GDM1 (cell line): ENCODE measurements at regions not wholly inside any gene's neighbourhood (a gene's known extent, or its start where the extent isn't known, plus 50 kb on each side); places are given as distances from the start of the nearest gene placed in this dataset.

Source experiments
- DNase-seq: peaks from one replicate; lab custom pipeline; 2025; lab: John Stamatoyannopoulos, UW

GRCh38 chr14:40523123-40523522, 1083.6 kb upstream of the LRFN5 start:
- no peak for DNase-seq

DNA sequence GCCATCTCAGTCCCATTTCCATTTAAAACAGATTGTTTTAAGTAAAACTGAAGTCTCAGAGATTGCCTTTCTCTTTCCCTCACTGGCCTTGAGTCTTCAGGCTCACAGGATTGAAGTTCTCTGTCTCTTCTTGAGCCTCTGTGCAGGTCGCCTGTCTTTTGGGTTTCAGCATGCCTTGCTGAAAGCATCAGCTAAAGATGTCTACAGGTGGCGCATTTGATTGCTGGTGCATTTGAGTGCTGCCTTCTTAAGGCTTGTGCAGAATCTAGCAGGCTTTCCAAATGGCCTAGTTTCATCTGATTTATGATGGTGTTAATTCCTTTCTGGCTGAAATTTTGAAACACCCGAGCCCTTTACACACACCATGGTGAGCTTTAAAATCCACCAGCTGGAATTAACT, 1062.2 kb upstream of the FBXO33 start:
- DNase-seq, result no peak

GRCh38 chr14:40487824-40488223, 1055.6 kb upstream of the FBXO33 start:
- DNase-seq, result no peak

DNA sequence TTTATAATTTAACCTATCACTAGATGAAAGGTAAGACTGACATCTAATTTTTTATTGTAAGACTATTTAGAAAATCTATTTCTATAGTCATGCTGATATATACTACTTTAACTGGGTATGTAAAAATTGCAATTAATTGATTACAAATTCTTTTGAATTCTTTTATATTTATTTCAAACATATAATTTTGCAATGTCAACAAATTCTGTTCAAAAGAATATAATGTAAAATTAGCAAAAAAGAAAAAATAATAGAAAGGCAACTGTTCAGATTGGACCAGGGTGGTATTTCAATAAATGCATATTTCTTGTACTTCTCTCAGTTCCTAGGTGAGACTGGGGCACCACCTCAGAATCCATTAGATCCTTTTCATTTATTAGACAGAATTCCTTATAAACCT, 1053.5 kb upstream of the FBXO33 start:
- DNase-seq, result no peak

- no peak for DNase-seq
Observed at GRCh38 chr14:40476005-40476404, 1043.8 kb upstream of the FBXO33 start.

GRCh38 chr14:40467969-40468368, 1035.7 kb upstream of the FBXO33 start:
- DNase-seq, result no peak

DNA sequence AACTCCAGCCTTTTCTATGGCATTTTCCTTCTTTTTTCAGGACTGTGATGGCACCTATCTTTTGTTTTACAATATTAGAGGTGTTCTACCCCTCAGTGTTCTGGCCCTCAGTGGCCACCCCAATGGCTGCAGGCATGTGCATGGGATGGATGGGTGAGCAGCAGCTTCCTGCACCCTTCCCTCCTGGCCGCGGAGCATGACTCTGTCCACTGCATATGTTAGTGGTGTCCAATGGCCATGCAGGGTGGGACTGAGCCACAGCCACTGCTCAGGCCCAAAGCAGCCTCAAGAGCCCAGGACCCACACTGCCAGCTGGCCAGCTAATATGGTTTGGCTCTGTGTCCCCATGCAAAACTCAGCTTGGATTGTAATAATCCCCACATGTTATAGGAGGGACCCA, 1032.3 kb upstream of the FBXO33 start:
- DNase-seq, result no peak

DNA sequence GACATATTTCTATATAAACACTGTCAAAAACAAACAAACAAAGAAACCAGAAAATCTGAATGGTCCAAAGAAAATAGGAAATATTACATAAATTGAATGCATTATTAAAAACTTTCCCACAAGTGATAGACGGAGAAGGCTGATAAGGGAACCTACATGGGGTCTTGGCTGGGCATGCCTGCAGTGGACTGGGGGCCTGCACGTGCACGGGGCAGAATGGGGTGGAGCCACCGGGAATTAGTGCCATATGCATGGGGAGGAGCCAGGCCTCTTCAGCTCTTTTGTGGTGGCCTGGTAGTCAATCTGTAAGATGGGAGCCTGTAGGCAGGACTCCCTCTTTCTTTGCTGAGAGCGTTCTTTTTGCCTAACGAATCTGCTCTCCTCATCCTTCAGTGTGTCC, 1031.7 kb upstream of the FBXO33 start:
- no peak for DNase-seq

DNA sequence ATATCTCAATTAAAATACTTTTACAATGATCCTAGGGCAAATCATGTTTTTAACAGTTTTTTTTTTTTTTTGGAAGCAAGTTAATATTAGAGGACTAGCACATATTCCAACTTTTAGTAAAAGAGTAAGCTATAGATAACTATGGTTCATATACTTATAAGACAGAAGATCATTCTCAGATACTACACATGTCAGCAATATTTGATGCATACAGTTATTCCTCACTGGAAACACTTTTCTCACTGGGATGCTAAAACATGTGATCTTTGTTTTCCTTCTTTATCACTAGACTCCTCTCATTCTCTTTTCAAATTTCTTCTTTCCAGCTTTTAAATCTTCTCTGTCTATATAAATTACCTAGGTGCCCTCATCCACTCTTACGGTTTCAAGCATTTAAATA, 1020.4 kb upstream of the FBXO33 start:
- no peak for DNase-seq

GRCh38 chr14:40447017-40447416, 1014.8 kb upstream of the FBXO33 start:
- DNase-seq, result no peak

- no peak for DNase-seq
Observed at GRCh38 chr14:40445020-40445419, 1012.8 kb upstream of the FBXO33 start.

DNA sequence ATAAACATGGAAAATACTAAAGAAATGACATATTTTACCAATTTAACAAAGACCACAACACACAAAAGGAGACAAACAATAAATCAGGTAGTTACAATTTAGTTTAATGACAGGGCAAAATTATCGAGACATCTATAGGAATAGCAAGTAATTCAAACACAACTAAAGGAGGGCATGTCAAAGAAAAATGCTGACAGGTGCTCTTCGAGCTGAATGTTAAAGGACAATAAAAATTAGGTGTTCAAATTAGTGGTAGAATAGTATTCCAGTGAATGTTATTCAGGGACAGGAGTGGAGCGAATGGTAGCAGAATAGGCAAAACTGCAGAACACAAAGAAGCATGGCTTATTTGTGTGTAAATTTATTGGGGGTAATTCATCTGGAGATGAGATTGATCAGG, 1004.3 kb upstream of the FBXO33 start:
- DNase-seq, result no peak

- DNase-seq, result peak; percentile 12
Observed at GRCh38 chr14:40417777-40418401, 985.7 kb upstream of the FBXO33 start.

DNA sequence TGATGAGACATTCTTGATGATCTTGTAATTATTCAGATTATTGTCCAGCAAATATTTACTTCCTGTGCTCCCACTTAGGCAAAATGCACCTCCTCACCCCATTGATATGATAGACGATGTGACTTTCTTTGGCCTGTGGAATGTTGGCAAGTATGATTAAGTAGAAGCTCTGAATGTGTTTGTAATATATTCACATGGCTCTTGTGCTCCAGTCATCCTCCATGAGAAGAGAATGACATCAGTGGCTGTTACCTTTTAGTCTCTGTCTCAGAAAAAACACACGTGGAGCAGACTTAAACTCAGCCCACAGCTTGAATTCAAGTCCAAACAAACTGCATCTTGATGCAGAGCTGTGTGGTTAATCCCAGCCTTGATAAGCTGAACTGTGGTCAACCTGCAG, 984.3 kb upstream of the FBXO33 start:
- no peak for DNase-seq

GRCh38 chr14:40414386-40414785, 982.2 kb upstream of the FBXO33 start:
- no peak for DNase-seq

DNA sequence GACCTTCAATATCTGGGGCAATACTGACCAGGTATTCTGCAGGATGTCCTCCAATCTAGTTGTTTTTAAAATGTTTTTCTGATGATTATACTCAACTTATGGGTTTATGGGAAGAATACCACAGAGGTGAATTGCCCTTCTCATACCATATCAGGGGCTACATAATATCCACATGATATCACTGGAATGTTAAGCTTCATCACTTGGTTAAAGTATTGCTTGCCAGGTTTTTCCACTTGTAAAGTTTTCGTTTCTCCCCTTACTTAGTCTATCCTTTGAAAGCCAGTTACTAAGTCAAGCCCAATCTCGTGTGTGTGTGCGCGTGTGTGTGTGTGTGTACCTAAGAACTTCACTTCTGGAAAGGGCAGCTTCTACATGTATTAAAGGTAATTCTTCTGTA, 980.9 kb upstream of the FBXO33 start:
- DNase-seq, result no peak

DNA sequence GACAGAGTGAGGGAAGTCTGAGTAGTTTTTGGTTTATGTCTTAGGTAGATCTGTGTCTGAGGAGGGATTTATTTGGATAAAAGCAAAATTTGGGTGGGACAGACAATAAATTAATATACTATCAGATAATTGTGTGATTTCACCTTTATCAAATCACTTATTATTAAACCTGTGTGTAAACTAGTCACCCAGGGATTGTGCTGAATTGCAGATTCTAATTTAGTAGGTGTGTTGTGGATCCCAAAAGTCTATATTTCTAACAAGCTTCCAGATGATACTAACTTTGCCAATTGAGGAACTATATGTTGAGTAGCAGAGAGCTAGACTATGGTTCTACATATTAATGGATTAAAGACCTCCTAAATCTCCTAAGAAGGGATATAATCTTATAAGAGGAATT, 978.5 kb upstream of the FBXO33 start:
- no peak for DNase-seq

DNA sequence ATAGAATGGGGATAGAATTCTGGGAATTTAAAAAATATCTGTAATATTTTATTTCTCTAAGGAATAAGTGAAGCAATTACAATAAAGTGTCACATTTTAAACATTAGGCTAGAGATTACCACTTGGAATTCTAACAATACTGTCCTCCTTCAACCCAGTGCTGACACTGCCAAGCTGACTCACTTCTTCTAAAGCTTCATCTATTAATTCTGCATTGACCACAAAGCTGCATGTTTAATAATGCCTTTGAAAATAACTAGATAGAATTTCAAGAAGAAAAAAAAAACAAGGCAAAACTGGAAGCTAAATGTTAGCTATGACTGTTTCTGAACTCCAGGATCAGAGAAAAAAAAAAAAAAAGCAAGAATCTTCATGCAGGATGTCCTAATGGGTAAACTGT, 970.7 kb upstream of the FBXO33 start:
- no peak for DNase-seq

GRCh38 chr14:40398981-40399380, 966.7 kb upstream of the FBXO33 start:
- no peak for DNase-seq

- no peak for DNase-seq
Observed at GRCh38 chr14:40394634-40395340, 962.6 kb upstream of the FBXO33 start.

- no peak for DNase-seq
Observed at GRCh38 chr14:40393143-40393542, 960.9 kb upstream of the FBXO33 start.

- DNase-seq, result no peak
Observed at GRCh38 chr14:40386433-40386832, 954.2 kb upstream of the FBXO33 start.

DNA sequence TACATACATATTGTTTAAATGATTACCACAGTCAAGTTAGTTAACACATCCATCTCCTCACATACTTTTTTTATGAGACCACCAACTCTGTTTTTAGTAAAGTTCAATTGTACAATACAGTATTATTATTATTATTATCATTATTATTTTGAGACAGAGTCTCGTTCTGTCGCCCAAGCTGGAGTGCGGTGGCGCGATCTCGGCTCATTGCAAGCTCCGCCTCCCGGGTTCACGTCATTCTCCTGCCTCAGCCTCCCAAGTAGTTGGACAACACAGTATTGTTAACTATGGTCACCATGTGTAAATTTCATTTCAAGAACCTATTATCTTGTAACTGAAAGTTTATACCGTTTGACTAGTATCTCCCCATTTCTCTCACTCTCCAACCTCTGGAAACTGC, 942.0 kb upstream of the FBXO33 start:
- DNase-seq, result no peak

GRCh38 chr14:40371011-40371410, 938.8 kb upstream of the FBXO33 start:
- DNase-seq, result no peak
